ENCODE measurements at regions not wholly inside any gene's neighbourhood (a gene's known extent, or its start where the extent isn't known, plus 50 kb on each side); places are given as distances from the start of the nearest gene placed in this dataset.

- H3K27ac Mint-ChIP-seq, result no peak overlapping the region
- Histone ChIP-seq H3K27ac (ENCODE audit: low read depth in 1 of 2, low read length in 2 of 2) (no peak overlapping the region), H3K4me3 (ENCODE audit: low read length) (no peak overlapping the region), H3K27me3 (ENCODE audit: control insufficient read depth in 1 of 2, insufficient read depth in 2 of 2, low read length in 2 of 2) (no peaks in the 10 kb centered on the region), H3K4me1 (ENCODE audit: insufficient read depth, low read length) (no peaks in the 10 kb centered on the region), H3K36me3 (ENCODE audit: insufficient read depth, low read length) (no peaks in the 10 kb centered on the region), H3K9me3 (ENCODE audit: control insufficient read depth in 1 of 2, insufficient read depth in 1 of 2, low read length in 2 of 2) (no peaks in the 10 kb centered on the region)
- no peaks in the 10 kb centered on the region for H3K9me3 Mint-ChIP-seq
- H3K27me3 Mint-ChIP-seq, result no peaks in the 10 kb centered on the region
- ChIA-PET CTCF (interaction anchor here (1.0 kb wide), 1 partner anchor 13 kb away, joined by 3 read pairs; no protein-coding TSS in a partner anchor), POLR2A (no interaction called here)
- TF ChIP-seq, protein P1, sequence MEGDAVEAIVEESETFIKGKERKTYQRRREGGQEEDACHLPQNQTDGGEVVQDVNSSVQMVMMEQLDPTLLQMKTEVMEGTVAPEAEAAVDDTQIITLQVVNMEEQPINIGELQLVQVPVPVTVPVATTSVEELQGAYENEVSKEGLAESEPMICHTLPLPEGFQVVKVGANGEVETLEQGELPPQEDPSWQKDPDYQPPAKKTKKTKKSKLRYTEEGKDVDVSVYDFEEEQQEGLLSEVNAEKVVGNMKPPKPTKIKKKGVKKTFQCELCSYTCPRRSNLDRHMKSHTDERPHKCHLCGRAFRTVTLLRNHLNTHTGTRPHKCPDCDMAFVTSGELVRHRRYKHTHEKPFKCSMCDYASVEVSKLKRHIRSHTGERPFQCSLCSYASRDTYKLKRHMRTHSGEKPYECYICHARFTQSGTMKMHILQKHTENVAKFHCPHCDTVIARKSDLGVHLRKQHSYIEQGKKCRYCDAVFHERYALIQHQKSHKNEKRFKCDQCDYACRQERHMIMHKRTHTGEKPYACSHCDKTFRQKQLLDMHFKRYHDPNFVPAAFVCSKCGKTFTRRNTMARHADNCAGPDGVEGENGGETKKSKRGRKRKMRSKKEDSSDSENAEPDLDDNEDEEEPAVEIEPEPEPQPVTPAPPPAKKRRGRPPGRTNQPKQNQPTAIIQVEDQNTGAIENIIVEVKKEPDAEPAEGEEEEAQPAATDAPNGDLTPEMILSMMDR (IDR thresholded peaks at IDR 0.05), result no peak
- DNase-seq (no peak), ATAC-seq (ENCODE audit: poor library complexity) (no peak)
- intact Hi-C loops (cut with DNase I, micrococcal nuclease), result no loop called here
- no peaks in the 10 kb centered on the region for H3K36me3 Mint-ChIP-seq (ENCODE audit: low read depth)
- H3K4me3 Mint-ChIP-seq, result no peak overlapping the region
- H3K4me1 Mint-ChIP-seq (ENCODE audit: low read depth), result no peaks in the 10 kb centered on the region
Observed at GRCh38 chr5:60446917-60447316, 253.0 kb downstream of the DEPDC1B start.

DNA sequence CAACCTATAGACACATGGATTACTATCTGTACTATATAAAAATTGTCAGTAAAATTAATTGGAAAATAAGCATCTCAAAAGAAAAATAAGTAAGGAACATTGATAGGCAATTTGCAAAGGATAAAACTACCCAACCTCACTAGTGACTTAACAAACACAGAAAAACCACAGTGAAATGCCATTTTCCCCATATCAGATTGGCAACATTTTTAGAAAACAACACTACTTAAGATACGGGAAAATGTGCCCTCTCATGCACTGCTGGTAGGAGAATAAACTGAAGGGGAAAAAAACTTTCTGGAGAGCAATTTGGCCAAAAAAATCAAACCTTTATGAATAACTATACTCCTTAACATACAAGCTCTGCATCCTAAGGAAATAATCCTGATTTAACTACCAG, 254.0 kb downstream of the DEPDC1B start:
- Histone ChIP-seq H3K27me3 (ENCODE audit: control insufficient read depth in 1 of 2, insufficient read depth in 2 of 2, low read length in 2 of 2) (no peaks in the 10 kb centered on the region), H3K36me3 (ENCODE audit: insufficient read depth, low read length) (no peaks in the 10 kb centered on the region), H3K4me1 (ENCODE audit: insufficient read depth, low read length) (no peaks in the 10 kb centered on the region), H3K27ac (ENCODE audit: low read depth in 1 of 2, low read length in 2 of 2) (no peak overlapping the region), H3K4me3 (ENCODE audit: low read length) (no peak overlapping the region), H3K9me3 (ENCODE audit: control insufficient read depth in 1 of 2, insufficient read depth in 1 of 2, low read length in 2 of 2) (no peaks in the 10 kb centered on the region)
- CTCF ChIA-PET, result interaction anchor here (1.0 kb wide), 1 partner anchor 12 kb away, joined by 3 read pairs; no protein-coding TSS in a partner anchor
- H3K27ac Mint-ChIP-seq, result no peak overlapping the region
- intact Hi-C loops (cut with DNase I, micrococcal nuclease), result no loop called here
- no peaks in the 10 kb centered on the region for H3K4me1 Mint-ChIP-seq (ENCODE audit: low read depth)
- POLR2A ChIA-PET, result no interaction called here
- no peaks in the 10 kb centered on the region for H3K36me3 Mint-ChIP-seq (ENCODE audit: low read depth)
- TF ChIP-seq, protein P1 (IDR thresholded peaks at IDR 0.05), result no peak
- DNase-seq (no peak), ATAC-seq (ENCODE audit: poor library complexity) (no peak)
- no peaks in the 10 kb centered on the region for H3K9me3 Mint-ChIP-seq
- no peak overlapping the region for H3K4me3 Mint-ChIP-seq
- H3K27me3 Mint-ChIP-seq, result no peaks in the 10 kb centered on the region

GRCh38 chr5:60445427-60445826, 254.5 kb downstream of the DEPDC1B start:
- CTCF ChIA-PET, result no interaction called here
- intact Hi-C loops (cut with DNase I, micrococcal nuclease), result no loop called here
- H3K4me3 ChIP-seq (ENCODE audit: low read length), result no peak overlapping the region

More at GRCh38 chr5:60445427-60445826, 254.5 kb downstream of the DEPDC1B start:
- Histone ChIP-seq H3K4me1 (ENCODE audit: insufficient read depth, low read length) (no peaks in the 10 kb centered on the region), H3K27ac (ENCODE audit: low read depth in 1 of 2, low read length in 2 of 2) (no peak overlapping the region), H3K36me3 (ENCODE audit: insufficient read depth, low read length) (no peaks in the 10 kb centered on the region), H3K27me3 (ENCODE audit: control insufficient read depth in 1 of 2, insufficient read depth in 2 of 2, low read length in 2 of 2) (no peaks in the 10 kb centered on the region), H3K9me3 (ENCODE audit: control insufficient read depth in 1 of 2, insufficient read depth in 1 of 2, low read length in 2 of 2) (no peaks in the 10 kb centered on the region)
- TF ChIP-seq, protein P1 (IDR thresholded peaks at IDR 0.05), result no peak
- Mint-ChIP-seq H3K27me3 (no peaks in the 10 kb centered on the region), H3K4me3 (no peak overlapping the region), H3K4me1 (ENCODE audit: low read depth) (no peaks in the 10 kb centered on the region), H3K36me3 (ENCODE audit: low read depth) (no peaks in the 10 kb centered on the region), H3K9me3 (no peaks in the 10 kb centered on the region), H3K27ac (no peak overlapping the region)
- no peak for ATAC-seq (ENCODE audit: poor library complexity)
- POLR2A ChIA-PET, result no interaction called here
- DNase-seq, result no peak
